ENCODE measurements at regions not wholly inside any gene's neighbourhood (a gene's known extent, or its start where the extent isn't known, plus 50 kb on each side); places are given as distances from the start of the nearest gene placed in this dataset.

DNA sequence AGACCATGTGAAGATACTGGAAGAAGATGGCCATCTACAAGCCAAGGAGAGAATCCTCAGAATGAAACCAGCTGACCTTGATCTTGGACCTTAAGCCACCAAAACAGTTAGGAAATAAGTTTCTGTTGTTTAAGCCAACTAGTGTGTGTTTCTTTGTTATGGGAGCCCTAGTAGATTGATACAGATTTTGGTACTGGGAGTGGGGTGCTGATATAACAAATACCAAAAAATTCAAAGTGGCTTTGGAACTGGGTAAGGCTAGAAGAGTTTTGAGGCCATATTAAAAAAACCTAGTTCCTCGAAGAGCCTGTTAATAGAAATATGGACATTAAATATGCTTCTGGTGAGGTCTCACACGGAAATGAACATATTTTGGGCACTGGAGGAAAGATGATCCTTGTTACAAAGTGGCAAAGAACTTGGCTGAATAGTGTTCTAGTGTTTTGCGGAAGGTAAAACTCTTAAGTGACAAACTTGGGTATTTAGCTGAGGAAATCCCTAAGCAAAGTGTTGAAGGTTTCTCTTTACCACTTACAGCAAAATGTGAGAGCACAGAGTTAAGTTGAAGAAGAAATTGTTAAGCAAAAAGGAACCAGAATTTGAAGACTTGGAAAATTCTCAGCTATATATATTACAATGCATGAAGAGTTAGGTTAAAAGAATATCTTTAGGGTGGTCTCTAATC is 55.1 kb upstream of the CD83 start:
- DNase-seq (ENCODE audit: low read depth in 2 of 3, low spot score in 2 of 3): no peak

DNA sequence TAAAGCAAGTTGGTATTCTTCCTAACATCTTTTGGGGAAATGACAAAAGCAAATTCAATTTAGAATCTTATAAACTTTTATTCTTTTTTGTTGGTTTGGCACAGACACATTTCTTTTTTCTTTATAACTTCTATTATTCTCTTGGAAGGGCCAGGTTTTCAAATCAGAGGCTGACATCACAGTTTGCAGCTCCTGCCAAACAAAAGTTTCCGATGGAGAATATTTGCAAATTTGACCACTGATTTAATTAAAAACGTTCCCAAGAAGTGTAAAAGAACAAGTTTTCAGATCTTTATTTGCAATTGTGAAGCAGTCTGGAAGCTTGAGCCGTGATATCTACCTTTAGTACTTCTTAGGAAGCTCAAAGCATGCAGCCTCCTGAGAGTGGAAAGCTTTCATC is 53.8 kb upstream of the CD83 start:
- no peak for DNase-seq (ENCODE audit: low read depth in 2 of 3, low spot score in 2 of 3)

DNA sequence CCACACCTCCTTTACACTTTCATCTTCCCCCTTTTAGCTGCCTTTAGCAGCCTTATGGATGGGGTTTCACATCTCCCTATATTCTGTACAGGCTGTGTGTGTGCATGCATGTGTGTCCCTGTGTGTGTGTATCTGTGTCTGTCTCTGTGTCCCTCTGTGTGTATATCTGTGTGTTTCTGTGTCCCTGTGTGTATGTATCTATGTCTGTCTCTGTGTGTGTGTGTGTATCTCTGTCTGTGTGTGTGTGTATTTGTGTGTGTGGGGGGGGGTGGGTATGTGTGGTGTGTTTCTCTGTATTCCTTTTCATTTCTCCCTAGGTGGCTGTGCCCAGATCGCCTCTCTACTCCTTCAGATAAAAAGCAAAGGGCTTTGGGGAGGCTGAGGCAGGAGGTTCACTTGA is 52.2 kb upstream of the CD83 start:
- no peak for DNase-seq (ENCODE audit: low read depth in 2 of 3, low spot score in 2 of 3)

DNA sequence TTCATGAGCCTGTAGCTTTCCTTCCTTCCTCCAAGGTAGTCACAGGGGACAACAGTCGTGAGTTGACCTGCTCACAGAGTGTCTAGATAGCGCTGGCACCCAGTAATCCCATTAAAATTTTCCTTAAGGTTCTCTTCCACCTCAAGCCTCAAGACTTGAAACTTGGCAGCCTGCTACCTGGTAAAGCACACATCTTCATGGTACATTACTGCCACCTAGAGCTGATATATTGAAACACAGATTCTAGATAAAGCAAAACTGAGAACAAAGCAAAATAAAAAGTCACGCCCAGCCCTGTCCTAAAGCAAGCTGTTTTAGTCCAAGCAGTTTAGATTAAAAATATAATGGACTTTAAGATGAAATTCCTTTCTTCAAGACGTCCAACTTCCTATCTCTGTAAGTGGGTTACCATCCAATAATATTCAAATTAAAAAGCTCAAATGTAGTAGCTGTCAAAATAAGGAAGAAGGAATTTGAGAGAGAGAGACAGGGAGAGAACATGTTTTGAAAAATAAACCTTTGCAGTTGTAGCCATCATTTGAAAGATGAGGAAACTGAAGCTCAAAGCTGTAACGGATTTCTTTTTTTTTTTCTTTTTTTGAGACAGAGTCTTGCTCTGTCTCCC is 50.7 kb upstream of the CD83 start:
- DNase-seq (ENCODE audit: low read depth in 2 of 3, low spot score in 2 of 3): peak; percentile 24 to 77 (median 53)

DNA sequence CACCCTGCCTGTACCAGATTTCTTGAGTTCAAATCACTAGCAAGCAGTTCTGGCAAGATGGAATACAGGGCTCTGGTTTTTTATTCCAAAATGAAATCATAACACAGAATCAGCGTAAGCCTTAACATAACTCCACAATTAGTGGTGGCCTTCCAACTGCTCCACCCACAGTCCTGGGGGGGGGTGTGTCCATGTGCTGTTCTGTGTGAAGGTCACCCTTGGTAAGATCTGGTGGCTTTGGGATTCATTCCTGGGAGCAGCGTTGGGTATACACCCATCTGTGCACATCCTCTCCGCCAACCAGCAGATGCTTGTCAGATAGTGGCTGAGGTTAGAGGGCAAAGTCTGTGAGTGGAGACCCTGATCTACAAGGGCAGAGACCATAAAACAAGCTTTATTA is 49.9 kb upstream of the CD83 start:
- no peak for DNase-seq (ENCODE audit: low read depth in 2 of 3, low spot score in 2 of 3)

All from hematopoietic multipotent progenitor cell (in vitro differentiated cells).